DMS 273 (cell line): ENCODE measurements at regions not wholly inside any gene's neighbourhood (a gene's known extent, or its start where the extent isn't known, plus 50 kb on each side); places are given as distances from the start of the nearest gene placed in this dataset.
"Not testable (repeated sequence)": the region's sequence is repeated elsewhere in the genome, so short reads cannot be mapped to it uniquely, and the experiment has no call there.

Experiments used
- DNase-seq: peaks from one replicate; lab custom pipeline; 2025; ENCODE audit not compliant: unreplicated experiment; lab: John Stamatoyannopoulos, UW

DNA sequence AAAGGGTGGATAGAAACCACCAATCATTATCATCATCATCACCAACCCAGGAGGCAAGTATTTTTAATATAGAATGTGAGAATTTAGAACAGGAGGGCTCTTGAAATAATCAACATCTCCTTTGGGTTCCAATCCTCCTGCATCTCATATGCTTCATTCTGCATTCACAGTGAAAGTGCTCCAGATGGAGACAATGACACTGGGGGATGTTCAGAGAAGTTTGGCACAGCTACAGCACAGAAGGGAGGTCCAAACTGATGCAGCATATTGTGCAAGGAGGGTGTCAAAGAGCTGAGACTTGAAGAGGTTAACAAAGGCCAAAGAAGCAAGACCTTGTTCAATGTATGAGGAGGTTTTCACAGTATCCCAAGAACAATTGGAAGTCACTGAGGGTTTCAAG, 767.1 kb downstream of the NTRK3 start:
- DNase-seq, result peak; percentile 15

- DNase-seq, result no peak
Measured at GRCh38 chr15:87487484-87487883, 769.1 kb downstream of the NTRK3 start.

DNA sequence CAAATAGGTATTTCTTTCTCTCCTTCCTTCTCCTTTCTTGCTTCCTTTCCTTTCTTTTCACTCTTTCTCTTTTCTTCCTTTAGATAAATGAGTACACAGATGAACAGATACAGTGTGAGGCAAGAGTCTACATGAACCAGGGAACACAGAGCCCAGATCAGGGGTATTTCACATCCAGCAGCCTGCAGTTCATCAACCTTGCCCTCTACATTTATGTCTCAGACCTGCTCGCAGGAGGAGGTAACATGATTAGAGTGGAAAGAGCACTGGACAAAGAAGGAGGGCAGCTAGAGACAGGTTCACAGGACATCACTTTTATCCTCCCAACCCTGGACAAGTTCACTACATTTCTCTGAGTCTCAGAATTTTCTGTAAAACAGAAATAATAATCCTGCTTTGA, 773.1 kb downstream of the NTRK3 start:
- DNase-seq, result no peak

- DNase-seq, result no peak
Measured at GRCh38 chr15:87481126-87481525, 775.4 kb downstream of the NTRK3 start.

GRCh38 chr15:87478687-87479072, 777.9 kb downstream of the NTRK3 start:
- no peak for DNase-seq

GRCh38 chr15:87477737-87478686, 778.5 kb downstream of the NTRK3 start:
- peak; percentile 78 for DNase-seq

DNA sequence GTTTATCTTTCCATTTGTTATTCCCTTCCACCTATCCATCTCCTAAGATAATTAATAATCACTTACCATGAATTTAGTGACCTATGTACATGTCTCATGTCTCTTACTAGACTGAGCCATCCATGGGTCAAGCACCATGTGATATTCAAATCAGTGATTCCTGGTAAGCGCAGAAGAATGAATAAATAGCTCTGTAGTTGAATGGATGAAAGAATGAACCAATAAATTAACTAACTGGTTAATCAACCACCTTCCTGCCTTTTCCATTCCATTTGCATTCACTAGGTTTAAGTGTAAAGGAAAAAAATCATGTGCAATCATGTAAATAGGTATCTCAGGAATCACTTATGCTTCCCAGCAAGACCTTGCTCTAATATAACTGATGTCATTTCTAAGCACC, 779.5 kb downstream of the NTRK3 start:
- no peak for DNase-seq

GRCh38 chr15:87470923-87471322, 785.6 kb downstream of the NTRK3 start:
- no peak for DNase-seq

- DNase-seq, result not testable (repeated sequence)
Measured at GRCh38 chr15:87463956-87464355, 792.6 kb downstream of the NTRK3 start.

GRCh38 chr15:87461631-87462030, 794.9 kb downstream of the NTRK3 start:
- no peak for DNase-seq

DNA sequence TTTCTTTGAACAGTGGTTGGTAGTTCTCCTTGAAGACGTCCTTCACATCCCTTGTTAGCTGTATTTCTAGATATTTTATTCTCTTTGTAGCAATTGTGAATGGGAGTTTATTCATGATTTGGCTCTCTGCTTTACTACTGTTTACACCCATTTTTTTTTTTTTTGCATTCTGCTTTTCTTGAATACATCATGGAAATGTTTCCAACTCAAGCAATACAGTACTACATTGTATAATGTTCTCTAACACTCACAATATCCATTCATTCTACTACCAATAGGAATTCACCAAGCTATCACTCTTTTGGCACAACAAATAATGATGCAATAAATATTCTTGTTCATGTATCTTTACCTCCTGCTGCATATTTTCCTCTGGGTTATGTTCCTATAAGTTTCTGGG, 801.7 kb downstream of the NTRK3 start:
- no peak for DNase-seq

GRCh38 chr15:87450314-87450713, 806.2 kb downstream of the NTRK3 start:
- DNase-seq, result no peak

DNA sequence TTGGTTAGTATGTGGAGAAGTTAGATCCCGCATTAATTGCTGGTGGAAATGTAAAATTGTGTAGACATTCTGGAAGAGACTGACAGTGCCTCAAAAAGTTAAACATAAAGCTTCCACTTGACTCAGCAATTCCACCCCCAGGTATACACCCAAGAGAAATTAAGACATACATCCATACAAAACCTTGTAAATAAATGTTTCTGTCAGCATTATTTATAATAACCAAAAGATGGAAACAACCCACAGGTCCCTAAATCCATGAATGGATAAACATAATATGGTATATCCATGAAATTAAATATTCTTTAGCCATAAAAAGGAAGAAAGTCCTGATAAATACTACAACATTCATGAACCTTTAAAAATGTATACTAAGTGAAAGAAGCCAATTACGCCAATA, 817.4 kb downstream of the NTRK3 start:
- DNase-seq, result no peak

DNA sequence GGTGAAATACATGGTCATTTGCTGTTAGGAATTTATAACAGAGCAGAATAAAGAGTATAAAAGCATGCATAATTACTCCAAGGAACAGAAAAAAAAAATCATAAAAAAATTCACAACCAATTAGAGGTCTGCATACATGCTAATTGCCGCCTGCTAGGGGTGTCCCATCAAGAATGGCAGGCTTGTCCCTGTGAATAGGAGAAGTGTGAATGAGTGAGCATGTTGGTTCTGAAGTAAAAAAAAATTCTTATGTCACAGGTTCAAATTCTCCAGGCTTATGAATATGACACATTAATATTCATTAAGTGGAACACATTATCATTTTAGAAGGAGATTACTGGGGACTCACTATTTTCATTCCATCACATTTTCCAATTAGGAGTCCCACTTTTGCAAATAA, 822.7 kb downstream of the NTRK3 start:
- DNase-seq, result no peak

DNA sequence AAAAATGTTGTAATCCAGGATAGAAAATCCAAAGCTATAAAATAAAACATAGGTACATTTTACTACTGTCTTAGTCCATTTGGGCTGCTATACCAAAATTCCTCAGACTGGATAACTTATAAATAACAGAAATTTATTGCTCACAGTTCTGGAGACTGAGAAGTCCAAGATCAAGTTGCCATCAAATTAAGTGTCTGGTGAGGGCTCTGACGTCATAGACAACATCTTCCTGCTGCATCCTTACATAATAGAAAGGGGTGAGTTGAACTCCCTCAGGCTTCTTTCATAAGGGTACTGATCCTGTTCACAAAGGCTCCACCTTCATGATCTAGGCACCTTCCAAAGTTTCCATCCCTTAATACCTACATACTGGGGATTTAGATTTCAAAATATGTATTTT, 826.8 kb downstream of the NTRK3 start:
- no peak for DNase-seq

DNA sequence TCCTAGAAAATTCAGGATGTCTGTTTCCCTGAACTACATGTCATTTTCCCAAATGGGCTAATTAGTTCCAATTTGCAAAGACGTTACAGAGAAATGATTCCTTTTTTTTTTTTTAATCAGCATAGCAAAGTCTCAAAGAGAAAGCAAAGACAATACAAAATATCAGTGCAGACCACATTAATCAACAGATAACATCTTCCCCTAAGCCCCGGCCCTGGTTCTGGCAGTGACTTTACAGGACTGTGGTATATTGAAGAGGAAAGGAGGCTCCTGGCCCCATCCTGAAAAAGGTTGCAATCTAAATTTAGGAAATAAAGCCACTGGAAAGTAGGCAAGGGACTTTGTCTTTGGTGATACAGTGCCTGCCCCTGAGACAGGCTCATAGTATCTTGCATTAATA, 836.5 kb downstream of the NTRK3 start:
- no peak for DNase-seq

- no peak for DNase-seq
Measured at GRCh38 chr15:87419344-87419743, 837.2 kb downstream of the NTRK3 start.

DNA sequence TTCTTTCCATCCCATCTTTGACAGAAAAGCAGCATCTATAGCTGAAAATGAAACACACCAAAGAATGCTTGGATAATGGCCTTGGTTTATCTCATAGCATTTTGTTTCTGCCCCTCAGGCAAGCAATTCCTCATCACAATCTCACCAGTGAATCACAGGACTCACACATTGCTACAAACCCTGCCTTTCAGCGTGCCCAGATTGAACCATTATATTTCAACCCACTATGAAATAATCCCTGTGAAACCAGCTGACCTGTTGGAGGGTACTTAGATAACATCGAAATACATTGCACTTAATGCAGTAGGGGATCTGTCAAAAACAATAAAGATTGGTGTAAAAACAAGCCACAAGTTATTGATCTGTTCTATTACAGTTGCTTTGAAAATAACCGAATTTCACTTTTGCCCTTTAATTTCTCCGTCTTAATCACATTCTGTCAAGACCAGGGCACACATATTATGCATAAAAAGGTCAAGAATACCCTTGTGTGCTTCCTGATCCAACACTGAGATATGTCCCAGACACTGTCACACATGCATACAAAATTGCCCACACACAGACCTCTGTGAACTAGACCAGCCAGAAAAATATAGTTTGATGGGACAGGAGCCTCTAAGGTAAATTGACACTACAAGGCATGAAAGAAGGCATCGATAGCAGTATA, 839.8 kb downstream of the NTRK3 start:
- DNase-seq, result no peak

DNA sequence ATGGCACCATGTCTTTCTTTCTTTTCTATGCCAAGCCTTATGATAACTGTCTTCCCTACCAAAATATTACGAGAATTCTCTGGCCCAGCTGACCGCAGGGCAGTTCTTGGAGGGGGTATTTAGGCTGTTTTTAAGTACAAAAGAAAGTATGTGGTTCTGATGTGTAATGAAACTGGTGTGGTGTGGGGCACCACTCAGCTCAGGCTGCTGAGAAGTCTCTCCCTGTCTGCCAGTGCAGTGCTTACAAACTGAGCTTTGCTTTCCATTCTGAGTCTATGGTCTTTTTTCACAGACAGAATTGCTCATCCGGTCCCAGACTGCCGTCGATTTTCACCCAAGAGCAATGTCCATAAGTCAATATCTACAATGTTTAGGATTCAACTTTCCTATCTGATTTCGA, 847.6 kb downstream of the NTRK3 start:
- no peak for DNase-seq

- no peak for DNase-seq
Measured at GRCh38 chr15:87403973-87404372, 852.6 kb downstream of the NTRK3 start.

- no peak for DNase-seq
Measured at GRCh38 chr15:87401973-87402372, 854.6 kb downstream of the NTRK3 start.

GRCh38 chr15:87394676-87395075, 861.9 kb downstream of the NTRK3 start:
- no peak for DNase-seq
